MG63 (cell line): ENCODE measurements at regions not wholly inside any gene's neighbourhood (a gene's known extent, or its start where the extent isn't known, plus 50 kb on each side); places are given as distances from the start of the nearest gene placed in this dataset.

Experiments
- DNase-seq: peaks from one replicate; pipeline ENCODE4 v3.0.0-alpha.2; 2020
- H3K27me3 ChIP-seq: fragments of 250-450 bp; sonication (Bioruptor Pico); 2 replicates; pipeline ENCODE4 v1.5.1; 2020; ENCODE audit warnings: mild to moderate bottlenecking, moderate library complexity
- H3K36me3 ChIP-seq: fragments of 250-450 bp; sonication (Bioruptor Pico); 2 replicates; pipeline ENCODE4 v1.5.1; 2020; ENCODE audit warnings: mild to moderate bottlenecking, moderate library complexity
- H3K4me3 ChIP-seq: fragments of 250-450 bp; sonication (Bioruptor Pico); 2 replicates; pipeline ENCODE4 v1.5.1; 2020; ENCODE audit warnings: mild to moderate bottlenecking, moderate library complexity
- H3K9me3 ChIP-seq: fragments of 250-450 bp; sonication (Bioruptor Pico); 2 replicates; pipeline ENCODE4 v1.5.1; 2020; ENCODE audit warnings: mild to moderate bottlenecking, moderate library complexity

DNA sequence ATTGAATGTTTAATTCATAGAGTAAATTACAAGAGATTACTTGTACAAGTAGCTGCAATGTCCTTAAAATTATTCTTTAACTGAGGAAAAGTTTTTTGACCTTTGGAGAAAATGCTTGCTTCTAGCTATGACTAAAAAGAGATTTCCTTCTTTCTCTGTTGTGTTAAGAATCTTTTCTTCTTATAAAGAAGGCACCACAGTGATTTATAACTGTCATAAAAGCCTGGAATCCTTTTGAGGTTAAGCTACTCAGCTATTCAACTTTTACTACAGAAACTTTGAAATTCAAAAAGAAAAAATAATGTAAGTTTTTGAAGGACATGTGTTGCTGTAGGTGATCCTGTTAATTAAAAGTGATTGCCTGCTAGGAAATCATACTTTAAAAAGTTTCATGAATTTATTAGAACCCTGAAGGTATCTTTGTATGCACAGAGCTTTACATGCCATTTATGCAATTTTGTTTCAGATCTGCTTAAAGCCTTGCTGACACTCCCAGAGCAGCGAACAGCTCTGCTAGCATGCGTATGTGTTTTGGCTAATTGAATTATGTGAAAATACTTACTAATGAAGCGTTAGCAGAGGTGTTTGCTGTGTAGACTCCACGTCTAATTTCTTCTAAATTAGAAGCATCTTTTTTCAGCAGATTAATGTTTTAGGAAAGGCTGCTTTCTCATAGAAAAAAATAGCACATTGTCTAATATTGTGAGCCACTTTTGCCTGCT is 94.7 kb upstream of the SMYD2 start:
- H3K27me3 ChIP-seq = peaks cover 72% of the 10 kb centered on the region
- H3K4me3 ChIP-seq = no peak overlapping the region
- H3K36me3 ChIP-seq = no peaks in the 10 kb centered on the region
- H3K9me3 ChIP-seq = no peaks in the 10 kb centered on the region
- no peak for DNase-seq

DNA sequence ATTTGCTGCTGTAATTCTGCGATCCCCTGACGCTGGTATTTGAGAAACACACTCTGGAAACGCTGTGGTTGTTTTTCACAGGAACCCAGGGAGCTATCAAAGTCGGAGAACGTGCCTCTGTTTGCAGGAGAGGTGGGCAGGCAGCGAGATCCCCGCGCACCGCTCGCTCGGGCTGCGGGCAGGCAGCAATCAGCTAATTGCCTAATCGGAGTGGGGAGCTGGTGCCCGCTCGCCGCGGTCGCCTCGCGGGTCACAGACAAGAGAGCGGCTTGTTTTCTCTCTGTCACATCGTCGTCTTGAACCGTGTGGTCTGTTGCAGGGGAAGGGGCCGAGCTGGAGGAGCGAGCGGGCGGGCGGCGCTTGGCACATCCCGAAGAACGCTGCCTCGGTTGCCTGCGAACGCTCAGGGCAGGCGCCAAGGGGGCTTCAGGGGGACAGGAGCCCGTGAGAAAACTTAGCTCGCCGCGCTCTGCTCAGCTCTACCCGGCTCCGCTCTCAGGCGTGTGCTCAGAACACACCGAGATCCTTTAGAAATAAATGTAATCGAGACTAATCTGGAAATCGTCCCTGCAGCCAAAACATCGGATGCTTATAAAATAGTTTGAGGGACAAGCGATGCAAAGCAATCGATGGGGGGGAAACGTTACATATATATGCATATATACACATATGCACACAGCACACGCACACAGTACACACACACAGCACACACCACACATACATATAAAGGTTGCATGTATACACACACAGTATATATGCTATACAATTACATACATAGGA is 93.6 kb upstream of the SMYD2 start:
- Histone ChIP-seq H3K27me3 (peaks cover 67% of the 10 kb centered on the region), H3K4me3 (no peak overlapping the region), H3K9me3 (no peaks in the 10 kb centered on the region), H3K36me3 (no peaks in the 10 kb centered on the region)
- DNase-seq = no peak

DNA sequence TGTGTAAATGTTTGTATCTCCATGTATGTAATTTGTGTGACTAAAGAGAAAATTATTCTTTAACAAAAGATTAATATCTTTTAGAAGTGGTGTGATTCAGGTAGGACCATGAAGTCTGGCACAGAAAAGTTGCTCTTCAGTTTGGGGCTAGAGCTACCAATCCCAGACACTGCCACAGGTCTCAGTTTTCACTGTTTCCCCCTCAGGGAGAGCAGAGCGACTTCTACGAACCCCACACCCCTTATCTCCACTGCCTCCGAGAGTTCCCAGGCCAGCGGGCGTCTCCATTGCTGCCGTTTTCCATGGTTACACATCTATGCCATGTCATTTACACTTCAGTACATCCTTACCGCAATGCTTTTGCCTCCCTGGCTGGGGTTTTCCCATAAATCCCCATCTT is 93.0 kb upstream of the SMYD2 start:
- no peaks in the 10 kb centered on the region for H3K9me3 ChIP-seq
- H3K36me3 ChIP-seq = no peaks in the 10 kb centered on the region
- no peak for DNase-seq
- H3K4me3 ChIP-seq = no peak overlapping the region
- H3K27me3 ChIP-seq = peaks cover 68% of the 10 kb centered on the region

DNA sequence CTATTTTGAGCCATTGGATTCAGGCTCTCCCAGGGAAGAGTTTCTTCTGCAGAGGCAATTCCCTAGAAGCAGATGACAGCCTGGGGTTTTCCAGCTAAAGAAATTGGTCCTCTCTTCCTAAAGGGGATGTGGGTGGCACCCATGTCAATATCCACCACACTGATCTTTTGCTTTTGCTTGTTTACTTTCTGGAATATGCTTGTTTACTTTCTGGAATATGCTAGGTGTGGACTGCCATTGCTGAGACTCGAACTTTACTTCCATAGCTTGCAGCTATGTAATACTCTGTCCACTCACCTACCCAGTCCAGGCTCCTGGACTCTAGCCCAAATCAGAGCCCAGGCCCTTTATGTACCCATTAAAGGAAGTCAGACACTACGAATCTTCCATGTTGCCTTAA is 92.1 kb upstream of the SMYD2 start:
- Histone ChIP-seq H3K27me3 (peaks cover 68% of the 10 kb centered on the region), H3K9me3 (no peaks in the 10 kb centered on the region), H3K4me3 (no peak overlapping the region), H3K36me3 (no peaks in the 10 kb centered on the region)
- no peak for DNase-seq

DNA sequence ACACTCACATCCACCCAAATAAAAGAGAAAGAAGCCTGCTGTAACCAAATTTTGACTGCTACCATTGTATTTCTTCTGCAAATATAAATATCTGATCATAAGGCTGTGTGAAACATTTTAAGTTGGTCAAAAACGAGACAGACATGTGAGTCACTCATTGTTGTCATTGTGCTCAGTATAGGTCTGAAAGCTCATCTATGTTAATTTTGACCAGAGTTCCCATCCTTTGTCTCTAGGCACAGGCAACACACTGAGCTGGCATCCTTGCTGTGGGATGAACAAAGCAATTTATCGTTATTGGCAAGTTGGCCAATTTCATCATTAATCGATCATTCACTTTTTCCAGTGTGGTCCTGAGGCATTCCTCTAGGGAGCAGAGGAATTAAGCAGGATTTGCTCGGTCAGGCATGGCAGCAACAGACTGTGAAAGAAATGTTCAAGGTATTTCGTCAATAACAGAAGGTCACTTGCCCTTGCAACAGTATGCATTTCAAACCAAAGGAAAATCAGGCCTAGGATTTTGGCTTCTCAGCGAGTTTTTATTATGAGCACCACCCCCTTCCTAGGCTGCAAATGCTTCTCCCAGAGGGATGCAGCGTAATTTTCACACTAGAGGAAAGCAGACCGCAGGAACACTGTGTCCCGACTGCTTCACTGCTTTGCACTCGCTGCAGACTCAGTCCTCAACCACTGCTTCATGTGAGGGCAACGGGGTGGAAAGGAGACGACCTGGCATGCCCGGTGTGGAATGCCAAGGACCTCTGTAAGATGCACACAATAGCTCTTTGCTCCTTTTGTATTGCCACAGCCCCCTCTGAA is 87.9 kb upstream of the SMYD2 start:
- no peaks in the 10 kb centered on the region for H3K36me3 ChIP-seq
- peaks cover 35% of the 10 kb centered on the region for H3K27me3 ChIP-seq
- H3K4me3 ChIP-seq = no peak overlapping the region
- no peaks in the 10 kb centered on the region for H3K9me3 ChIP-seq
- DNase-seq = no peak

DNA sequence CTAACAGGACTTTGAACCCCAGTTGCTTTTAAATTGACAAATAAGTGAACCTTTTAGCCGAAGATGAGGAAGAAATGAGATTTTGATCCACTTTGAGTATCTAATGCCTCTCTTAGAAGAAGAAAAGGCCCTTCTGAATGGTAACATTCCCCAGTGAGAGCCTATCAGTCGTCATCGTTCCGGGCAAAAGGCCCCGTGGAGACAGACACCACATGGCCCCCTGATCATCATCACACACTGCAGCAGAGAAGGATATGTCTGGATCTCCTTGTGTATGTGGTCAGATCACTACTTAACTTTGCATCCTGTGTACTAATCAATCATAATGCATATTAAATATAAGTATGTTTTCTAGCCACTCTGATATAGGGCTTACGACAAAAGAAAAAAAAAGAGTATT is 87.3 kb upstream of the SMYD2 start:
- no peak overlapping the region for H3K4me3 ChIP-seq
- H3K9me3 ChIP-seq = no peaks in the 10 kb centered on the region
- DNase-seq = no peak
- no peaks in the 10 kb centered on the region for H3K36me3 ChIP-seq
- H3K27me3 ChIP-seq = peaks cover 29% of the 10 kb centered on the region

DNA sequence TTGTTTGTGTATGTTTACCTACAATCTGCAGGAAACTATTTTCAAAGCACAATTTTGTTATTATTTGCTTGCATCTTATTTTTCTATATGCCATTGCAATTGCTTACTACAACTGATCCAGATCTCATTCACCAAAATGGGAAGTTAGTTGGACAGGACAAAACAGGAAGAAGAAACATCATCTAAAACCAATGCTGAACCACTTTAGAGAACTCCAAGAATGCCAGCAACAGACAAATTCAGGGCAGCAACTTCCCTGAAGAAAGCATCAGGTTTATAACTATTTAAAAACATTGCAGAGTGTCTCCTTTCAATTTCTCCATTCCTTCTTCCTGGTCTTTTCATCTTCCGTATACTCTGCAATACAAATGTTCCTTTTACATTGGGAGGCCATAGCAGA is 82.4 kb upstream of the SMYD2 start:
- Histone ChIP-seq H3K9me3 (no peaks in the 10 kb centered on the region), H3K27me3 (peaks cover 27% of the 10 kb centered on the region), H3K36me3 (no peaks in the 10 kb centered on the region), H3K4me3 (no peak overlapping the region)
- no peak for DNase-seq

DNA sequence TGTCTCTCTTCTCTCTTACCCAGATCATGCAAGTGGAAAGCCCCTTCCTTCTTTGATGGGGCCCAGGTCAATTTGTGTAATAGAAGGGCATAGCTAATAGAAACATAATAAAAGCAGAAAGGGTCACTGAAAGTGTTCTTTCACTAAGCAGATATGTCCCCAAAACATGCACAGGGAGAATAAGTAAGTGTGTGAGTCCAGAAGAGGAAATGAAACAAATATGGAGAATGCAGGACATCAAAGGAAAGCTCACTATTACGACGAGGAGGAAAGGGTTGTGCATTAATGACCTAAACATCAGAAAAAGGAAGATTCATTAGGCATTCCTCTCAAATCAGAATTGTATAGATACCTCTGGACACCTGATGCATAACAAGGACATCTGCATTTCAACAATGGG is 81.4 kb upstream of the SMYD2 start:
- no peaks in the 10 kb centered on the region for H3K9me3 ChIP-seq
- DNase-seq = no peak
- H3K36me3 ChIP-seq = no peaks in the 10 kb centered on the region
- H3K4me3 ChIP-seq = no peak overlapping the region
- H3K27me3 ChIP-seq = peaks cover 27% of the 10 kb centered on the region

DNA sequence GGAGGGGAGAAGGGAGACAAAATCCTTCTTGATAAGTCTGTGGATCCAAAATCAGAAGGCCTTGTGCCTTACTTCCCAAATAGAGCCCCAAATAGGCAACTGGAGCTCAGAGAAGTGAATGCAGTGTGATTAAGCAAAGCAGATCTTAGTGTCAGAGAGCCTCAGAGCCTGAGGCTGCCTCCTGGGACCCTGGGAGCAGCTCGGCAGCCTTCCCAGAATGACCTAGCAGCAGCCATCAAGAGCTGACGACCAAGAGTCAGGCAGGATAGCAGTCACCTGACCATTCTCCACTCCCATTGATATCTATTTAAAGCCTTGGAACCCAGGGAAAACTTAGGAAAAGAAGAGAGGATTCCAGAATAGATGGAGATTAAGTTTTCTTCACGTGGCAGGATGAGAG is 78.0 kb upstream of the SMYD2 start:
- Histone ChIP-seq H3K9me3 (no peaks in the 10 kb centered on the region), H3K36me3 (no peaks in the 10 kb centered on the region), H3K27me3 (peaks cover 25% of the 10 kb centered on the region), H3K4me3 (no peak overlapping the region)
- no peak for DNase-seq

DNA sequence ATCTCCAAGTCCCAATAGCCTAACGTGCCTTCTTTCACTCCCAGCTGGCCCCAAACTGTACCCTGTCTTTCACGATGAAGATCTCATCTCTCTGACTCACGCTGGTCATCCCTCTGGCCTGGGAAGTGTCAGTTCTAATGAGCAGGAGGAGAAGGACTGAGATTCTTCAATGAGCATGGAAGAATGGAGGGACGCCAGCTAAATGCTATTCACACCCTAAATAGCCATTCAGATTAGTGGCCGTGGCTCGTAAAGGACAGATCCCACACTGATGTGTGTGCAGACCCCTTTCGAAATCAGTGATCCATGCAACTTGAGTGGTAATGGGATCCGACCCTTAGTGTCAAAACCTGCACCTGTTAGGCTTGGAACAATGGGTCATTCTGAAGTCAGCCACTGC is 75.9 kb upstream of the SMYD2 start:
- no peak for DNase-seq
- Histone ChIP-seq H3K9me3 (no peaks in the 10 kb centered on the region), H3K27me3 (peaks cover 11% of the 10 kb centered on the region), H3K36me3 (no peaks in the 10 kb centered on the region), H3K4me3 (no peak overlapping the region)

DNA sequence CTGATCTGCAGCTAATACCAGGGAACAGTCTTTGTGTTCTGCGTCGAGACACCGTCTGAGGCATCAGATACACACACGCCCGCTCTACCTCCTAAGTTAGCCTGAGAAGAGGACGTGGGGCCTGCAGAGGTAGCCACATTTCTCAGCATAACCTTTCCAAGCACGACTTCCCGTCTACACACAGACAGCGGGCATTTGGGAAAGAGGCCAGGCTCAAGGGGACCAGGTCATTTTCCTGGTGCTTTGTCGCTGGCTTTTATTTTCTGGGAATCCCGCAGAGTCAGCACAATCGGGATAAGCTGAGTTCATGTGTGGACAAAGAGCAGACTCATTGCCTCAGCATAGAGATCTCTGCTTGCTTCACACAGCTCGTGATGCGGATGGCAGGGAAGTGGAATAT is 72.5 kb upstream of the SMYD2 start:
- Histone ChIP-seq H3K9me3 (no peaks in the 10 kb centered on the region), H3K36me3 (no peaks in the 10 kb centered on the region), H3K4me3 (no peak overlapping the region), H3K27me3 (peaks cover 7% of the 10 kb centered on the region; the same call in 1 of the 2 replicates)
- no peak for DNase-seq

DNA sequence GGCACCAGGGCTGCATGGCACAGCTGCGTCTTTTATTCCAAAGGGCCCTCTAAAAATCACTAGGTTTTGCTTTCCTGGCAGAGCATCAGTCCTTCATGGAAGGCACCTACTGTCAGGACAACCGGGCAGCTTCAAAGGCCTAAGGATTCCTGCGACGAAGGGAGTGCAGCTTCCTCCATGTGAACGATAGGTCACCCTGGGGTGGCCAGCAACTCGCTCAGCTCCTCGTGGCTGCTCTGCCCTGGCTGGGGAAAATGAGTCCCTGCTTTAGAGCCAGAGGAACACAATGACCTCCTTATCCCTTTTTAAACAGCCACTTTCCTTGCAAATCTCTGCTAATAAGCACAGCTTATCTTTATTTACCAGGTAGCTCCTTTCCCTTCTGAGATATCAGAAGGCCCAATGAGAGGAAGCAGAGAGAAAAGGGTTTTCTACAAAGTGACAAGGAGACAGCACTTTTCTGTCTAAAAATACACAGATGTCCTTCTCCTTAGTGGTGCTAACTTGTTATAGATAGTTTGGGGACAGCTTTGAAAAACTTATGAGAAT is 71.6 kb upstream of the SMYD2 start:
- Histone ChIP-seq H3K9me3 (no peaks in the 10 kb centered on the region), H3K27me3 (peaks cover 10% of the 10 kb centered on the region; the same call in 1 of the 2 replicates), H3K4me3 (no peak overlapping the region), H3K36me3 (no peaks in the 10 kb centered on the region)
- DNase-seq = no peak

DNA sequence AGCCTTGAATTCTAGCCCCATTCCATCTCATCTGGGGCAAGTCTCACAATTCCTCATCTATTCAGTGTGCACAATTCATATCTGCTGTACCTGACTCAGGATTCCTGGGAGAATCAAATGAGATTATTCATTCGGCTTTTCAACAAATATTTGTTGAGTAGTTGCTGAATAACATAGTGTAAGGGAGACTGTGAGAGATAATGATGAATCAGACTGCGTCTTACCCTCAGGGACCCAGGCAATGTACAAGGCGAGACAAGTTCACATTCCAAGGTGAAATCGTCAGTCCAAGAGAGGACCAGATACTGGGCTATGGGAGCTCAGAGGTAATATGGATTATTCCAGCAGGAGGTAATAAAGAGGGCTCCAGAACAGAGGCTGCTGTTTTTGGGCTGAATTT is 67.8 kb upstream of the SMYD2 start:
- peaks cover 31% of the 10 kb centered on the region for H3K27me3 ChIP-seq
- H3K4me3 ChIP-seq = no peak overlapping the region
- H3K36me3 ChIP-seq = no peaks in the 10 kb centered on the region
- no peak for DNase-seq
- H3K9me3 ChIP-seq = no peaks in the 10 kb centered on the region

DNA sequence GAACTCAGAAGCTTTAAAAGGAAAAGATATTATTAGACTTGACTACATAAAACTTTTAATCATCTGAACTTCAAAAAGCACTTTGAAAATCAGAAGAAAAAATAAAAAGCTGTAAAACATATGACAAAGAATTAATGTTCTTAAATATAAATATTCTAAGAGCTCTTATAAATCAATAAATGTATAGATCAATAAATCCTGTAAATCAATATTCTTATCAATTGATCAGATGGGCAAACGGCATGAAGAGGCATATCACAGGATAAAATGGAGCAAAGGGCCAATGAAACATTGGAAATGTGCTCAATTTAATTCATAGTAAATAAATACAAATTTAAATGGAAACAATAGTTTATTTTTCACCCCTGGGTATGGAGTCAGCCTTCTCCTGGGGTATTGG is 66.1 kb upstream of the SMYD2 start:
- H3K9me3 ChIP-seq = no peaks in the 10 kb centered on the region
- no peak overlapping the region for H3K4me3 ChIP-seq
- DNase-seq = no peak
- peaks cover 43% of the 10 kb centered on the region for H3K27me3 ChIP-seq
- no peaks in the 10 kb centered on the region for H3K36me3 ChIP-seq

DNA sequence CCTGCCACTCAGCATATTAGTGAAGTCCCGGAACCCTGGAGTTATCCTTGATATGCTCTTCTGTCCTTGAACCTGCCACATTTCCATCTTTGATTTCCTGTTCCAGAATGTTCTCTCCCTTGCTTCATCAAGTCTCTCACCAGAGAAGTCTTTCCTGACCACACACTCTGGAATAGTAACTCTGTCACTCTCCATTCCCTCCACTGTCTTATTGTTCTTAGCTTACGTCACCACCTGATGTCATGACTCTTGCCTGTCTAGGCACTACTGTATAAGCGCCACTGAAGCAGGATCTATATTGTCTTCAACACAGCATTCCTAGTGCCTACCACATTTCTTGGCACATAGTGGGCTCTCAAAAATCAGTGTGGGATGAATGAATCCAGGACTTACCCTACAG is 65.4 kb upstream of the SMYD2 start:
- H3K27me3 ChIP-seq = peaks cover 46% of the 10 kb centered on the region
- DNase-seq = no peak
- H3K4me3 ChIP-seq = no peak overlapping the region
- no peaks in the 10 kb centered on the region for H3K9me3 ChIP-seq
- H3K36me3 ChIP-seq = no peaks in the 10 kb centered on the region

DNA sequence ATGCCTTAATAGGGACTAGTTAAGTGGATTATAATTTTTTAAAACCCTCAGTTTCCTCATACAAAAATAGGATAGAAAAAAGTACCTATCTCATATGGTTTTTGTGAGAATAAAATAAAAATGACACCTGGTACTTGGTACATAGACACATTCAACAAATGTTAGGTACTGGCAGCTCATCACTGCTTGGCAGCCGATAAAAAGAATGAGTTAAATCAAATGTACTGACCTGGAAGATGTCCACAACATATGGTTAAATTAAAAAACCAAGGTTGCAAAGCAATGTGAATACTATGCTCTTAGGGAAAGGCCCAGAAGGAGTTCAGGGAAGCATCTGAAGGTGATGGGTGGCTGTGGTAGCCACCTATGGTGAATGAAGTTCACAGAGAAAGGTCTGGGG is 64.9 kb upstream of the SMYD2 start:
- DNase-seq = no peak
- Histone ChIP-seq H3K4me3 (no peak overlapping the region), H3K27me3 (peaks cover 46% of the 10 kb centered on the region)

DNA sequence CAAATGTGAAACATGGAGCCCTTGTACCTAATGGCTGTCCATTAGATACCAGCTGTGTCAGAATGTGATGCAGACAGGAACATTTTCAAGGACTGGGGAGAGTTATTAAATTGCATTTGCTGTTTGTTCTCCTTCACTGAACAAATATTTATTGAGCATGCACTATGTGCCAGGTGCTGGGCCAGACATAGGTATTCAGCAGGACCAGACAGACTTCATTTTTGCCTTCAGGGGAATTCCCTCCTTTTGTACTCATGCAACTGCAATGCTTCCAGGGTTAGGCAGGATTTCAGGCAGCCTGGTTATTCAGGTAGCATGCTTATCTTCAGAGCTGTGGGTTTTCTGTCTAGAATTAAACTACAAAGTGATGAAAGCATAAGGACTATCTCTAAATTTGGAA is 64.2 kb upstream of the SMYD2 start:
- H3K27me3 ChIP-seq = peaks cover 43% of the 10 kb centered on the region
- H3K9me3 ChIP-seq = no peaks in the 10 kb centered on the region
- no peak for DNase-seq
- no peak overlapping the region for H3K4me3 ChIP-seq
- H3K36me3 ChIP-seq = no peaks in the 10 kb centered on the region

More for the DNA sequence above, 64.9 kb upstream of the SMYD2 start:
- no peaks in the 10 kb centered on the region for H3K36me3 ChIP-seq
- H3K9me3 ChIP-seq = no peaks in the 10 kb centered on the region
